ENCODE measurements at regions not wholly inside any gene's neighbourhood (a gene's known extent, or its start where the extent isn't known, plus 50 kb on each side); places are given as distances from the start of the nearest gene placed in this dataset.

DNA sequence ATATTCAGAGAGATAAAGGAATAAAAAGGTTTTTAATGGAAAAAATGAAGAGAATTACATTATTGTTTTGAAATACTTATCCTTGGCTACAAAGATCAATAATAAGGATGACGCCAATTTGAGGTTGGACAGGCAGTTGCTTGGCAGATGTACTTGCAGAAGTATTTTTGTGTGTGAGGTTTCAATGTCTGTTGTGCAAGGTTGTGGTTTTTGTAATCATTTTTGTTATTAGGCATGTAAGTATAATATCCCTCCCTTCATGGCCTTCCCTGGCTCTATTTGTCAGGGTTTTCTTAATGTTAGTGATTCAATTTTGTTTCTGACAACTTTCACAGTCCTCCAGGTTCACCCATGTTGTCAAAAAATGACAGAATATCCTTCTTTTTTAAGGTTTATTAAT lies 105.9 kb downstream of the OTOL1 start:
- no peak for TF ChIP-seq EZH2 (IDR thresholded peaks at IDR 0.05)
- TF ChIP-seq EZH2phosphoT487 (IDR thresholded peaks at IDR 0.05): no peak
- TF ChIP-seq, protein P1, sequence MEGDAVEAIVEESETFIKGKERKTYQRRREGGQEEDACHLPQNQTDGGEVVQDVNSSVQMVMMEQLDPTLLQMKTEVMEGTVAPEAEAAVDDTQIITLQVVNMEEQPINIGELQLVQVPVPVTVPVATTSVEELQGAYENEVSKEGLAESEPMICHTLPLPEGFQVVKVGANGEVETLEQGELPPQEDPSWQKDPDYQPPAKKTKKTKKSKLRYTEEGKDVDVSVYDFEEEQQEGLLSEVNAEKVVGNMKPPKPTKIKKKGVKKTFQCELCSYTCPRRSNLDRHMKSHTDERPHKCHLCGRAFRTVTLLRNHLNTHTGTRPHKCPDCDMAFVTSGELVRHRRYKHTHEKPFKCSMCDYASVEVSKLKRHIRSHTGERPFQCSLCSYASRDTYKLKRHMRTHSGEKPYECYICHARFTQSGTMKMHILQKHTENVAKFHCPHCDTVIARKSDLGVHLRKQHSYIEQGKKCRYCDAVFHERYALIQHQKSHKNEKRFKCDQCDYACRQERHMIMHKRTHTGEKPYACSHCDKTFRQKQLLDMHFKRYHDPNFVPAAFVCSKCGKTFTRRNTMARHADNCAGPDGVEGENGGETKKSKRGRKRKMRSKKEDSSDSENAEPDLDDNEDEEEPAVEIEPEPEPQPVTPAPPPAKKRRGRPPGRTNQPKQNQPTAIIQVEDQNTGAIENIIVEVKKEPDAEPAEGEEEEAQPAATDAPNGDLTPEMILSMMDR (IDR thresholded peaks at IDR 0.05): no peak
